ENCODE measurements at regions not wholly inside any gene's neighbourhood (a gene's known extent, or its start where the extent isn't known, plus 50 kb on each side); places are given as distances from the start of the nearest gene placed in this dataset.

GRCh38 chr15:81863162-81863561, 182.7 kb downstream of the MEX3B start:
- no peak for DNase-seq
- H3K4me1 Mint-ChIP-seq, result peaks cover 26 to 37% (median 34%) of the 10 kb centered on the region in 3 donors
- no peaks in the 10 kb centered on the region for H3K9me3 Mint-ChIP-seq
- peaks cover 0 to 5% (median 4%) of the 10 kb centered on the region in 3 donors for H3K27me3 Mint-ChIP-seq
- H3K4me3 Mint-ChIP-seq, result no peak overlapping the region
- ATAC-seq (ENCODE audit: low read depth in 2 of 2), result no peak
- no peak overlapping the region for H3K27ac Mint-ChIP-seq
- peaks cover 0 to 3% of the 10 kb centered on the region in 2 donors for H3K36me3 Mint-ChIP-seq

- peaks cover 4 to 10% (median 10%) of the 10 kb centered on the region in 3 donors for H3K4me1 Mint-ChIP-seq
- H3K36me3 Mint-ChIP-seq, result peaks cover 0 to 3% of the 10 kb centered on the region in 2 donors
- H3K27ac Mint-ChIP-seq, result peak overlapping the region in 1 of 6 donors; percentile 68
- no peak for ATAC-seq (ENCODE audit: low read depth in 2 of 2)
- H3K4me3 Mint-ChIP-seq, result peak overlapping the region in 1 of 8 donors; percentile 59
- H3K27me3 Mint-ChIP-seq, result peaks cover 0 to 13% (median 10%) of the 10 kb centered on the region in 3 donors
- no peak for DNase-seq
- no peaks in the 10 kb centered on the region for H3K9me3 Mint-ChIP-seq
Measured at GRCh38 chr15:81859737-81860516, 185.9 kb downstream of the MEX3B start.

GRCh38 chr15:81858586-81858985, 187.2 kb downstream of the MEX3B start:
- Mint-ChIP-seq H3K27ac (no peak overlapping the region), H3K4me3 (no peak overlapping the region), H3K36me3 (peaks cover 0 to 3% of the 10 kb centered on the region in 2 donors), H3K27me3 (peaks cover 0 to 13% (median 10%) of the 10 kb centered on the region in 3 donors), H3K4me1 (peaks cover 4 to 5% (median 4%) of the 10 kb centered on the region in 3 donors), H3K9me3 (no peaks in the 10 kb centered on the region)
- ATAC-seq (ENCODE audit: low read depth in 2 of 2) (no peak), DNase-seq (no peak)

- H3K36me3 Mint-ChIP-seq, result peaks cover 0 to 3% of the 10 kb centered on the region in 2 donors
- DNase-seq, result no peak
- no peak overlapping the region for H3K4me3 Mint-ChIP-seq
- H3K27me3 Mint-ChIP-seq, result peaks cover 0 to 14% (median 11%) of the 10 kb centered on the region in 3 donors
- H3K9me3 Mint-ChIP-seq, result no peaks in the 10 kb centered on the region
- ATAC-seq (ENCODE audit: low read depth in 2 of 2), result no peak
- H3K4me1 Mint-ChIP-seq, result peaks cover 4 to 5% (median 4%) of the 10 kb centered on the region in 3 donors
- no peak overlapping the region for H3K27ac Mint-ChIP-seq
Measured at GRCh38 chr15:81858136-81858535, 187.7 kb downstream of the MEX3B start.

- Mint-ChIP-seq H3K4me1 (peaks cover 4 to 5% (median 5%) of the 10 kb centered on the region in 3 donors), H3K27ac (no peak overlapping the region), H3K9me3 (no peaks in the 10 kb centered on the region), H3K27me3 (peaks cover 3 to 25% (median 17%) of the 10 kb centered on the region in 3 donors), H3K36me3 (peaks cover 0 to 3% of the 10 kb centered on the region in 2 donors), H3K4me3 (no peak overlapping the region)
- ATAC-seq (ENCODE audit: low read depth in 2 of 2) (no peak), DNase-seq (no peak)
Measured at GRCh38 chr15:81856634-81857026, 189.2 kb downstream of the MEX3B start.

GRCh38 chr15:81856001-81856633, 189.7 kb downstream of the MEX3B start:
- DNase-seq (no peak), ATAC-seq (ENCODE audit: low read depth in 2 of 2) (no peak)
- H3K36me3 Mint-ChIP-seq, result peaks cover 0 to 3% of the 10 kb centered on the region in 2 donors
- peaks cover 4 to 7% (median 5%) of the 10 kb centered on the region in 3 donors for H3K4me1 Mint-ChIP-seq
- H3K9me3 Mint-ChIP-seq, result no peaks in the 10 kb centered on the region
- H3K4me3 Mint-ChIP-seq, result no peak overlapping the region
- no peak overlapping the region for H3K27ac Mint-ChIP-seq
- H3K27me3 Mint-ChIP-seq, result peaks cover 7 to 29% (median 21%) of the 10 kb centered on the region in 3 donors

- no peak for DNase-seq
- H3K27ac Mint-ChIP-seq, result peak overlapping the region in 1 of 6 donors; percentile 2
Measured at GRCh38 chr15:81853150-81853748, 192.6 kb downstream of the MEX3B start.

GRCh38 chr15:81852411-81853149, 193.2 kb downstream of the MEX3B start:
- no peak for DNase-seq
- no peak for ATAC-seq (ENCODE audit: low read depth in 2 of 2)
- no peaks in the 10 kb centered on the region for H3K36me3 Mint-ChIP-seq
- no peak overlapping the region for H3K4me3 Mint-ChIP-seq
- no peaks in the 10 kb centered on the region for H3K9me3 Mint-ChIP-seq
- peaks cover 0 to 3% (median 0%) of the 10 kb centered on the region in 3 donors for H3K4me1 Mint-ChIP-seq
- no peak overlapping the region for H3K27ac Mint-ChIP-seq
- peaks cover 17 to 39% (median 22%) of the 10 kb centered on the region in 3 donors for H3K27me3 Mint-ChIP-seq

More at GRCh38 chr15:81853150-81853748, 192.6 kb downstream of the MEX3B start:
- Mint-ChIP-seq H3K4me3 (no peak overlapping the region), H3K9me3 (no peaks in the 10 kb centered on the region), H3K36me3 (no peaks in the 10 kb centered on the region), H3K27me3 (peaks cover 17 to 37% (median 22%) of the 10 kb centered on the region in 3 donors), H3K4me1 (peaks cover 0 to 3% (median 0%) of the 10 kb centered on the region in 3 donors)
- ATAC-seq (ENCODE audit: low read depth in 2 of 2), result no peak

- no peak overlapping the region for H3K4me3 Mint-ChIP-seq
- DNase-seq, result no peak
- no peak overlapping the region for H3K27ac Mint-ChIP-seq
- H3K4me1 Mint-ChIP-seq, result peaks cover 0 to 3% (median 0%) of the 10 kb centered on the region in 3 donors
- no peaks in the 10 kb centered on the region for H3K9me3 Mint-ChIP-seq
- peaks cover 17 to 40% (median 22%) of the 10 kb centered on the region in 3 donors for H3K27me3 Mint-ChIP-seq
- no peaks in the 10 kb centered on the region for H3K36me3 Mint-ChIP-seq
- no peak for ATAC-seq (ENCODE audit: low read depth in 2 of 2)
Measured at GRCh38 chr15:81851757-81852156, 194.1 kb downstream of the MEX3B start.

GRCh38 chr15:81851325-81851724, 194.5 kb downstream of the MEX3B start:
- Mint-ChIP-seq H3K27me3 (peaks cover 19 to 40% (median 22%) of the 10 kb centered on the region in 3 donors), H3K9me3 (no peaks in the 10 kb centered on the region), H3K4me3 (no peak overlapping the region), H3K4me1 (peaks cover 0 to 3% (median 0%) of the 10 kb centered on the region in 3 donors), H3K27ac (no peak overlapping the region), H3K36me3 (no peaks in the 10 kb centered on the region)
- DNase-seq (no peak), ATAC-seq (ENCODE audit: low read depth in 2 of 2) (no peak)

- peaks cover 0 to 7% (median 4%) of the 10 kb centered on the region in 3 donors for H3K4me1 Mint-ChIP-seq
- peak overlapping the region in 1 of 6 donors; percentile 35 for H3K27ac Mint-ChIP-seq
- H3K9me3 Mint-ChIP-seq, result no peaks in the 10 kb centered on the region
- DNase-seq (no peak), ATAC-seq (ENCODE audit: low read depth in 2 of 2) (no peak)
- no peaks in the 10 kb centered on the region for H3K36me3 Mint-ChIP-seq
- H3K4me3 Mint-ChIP-seq, result no peak overlapping the region
- peaks cover 16 to 34% (median 27%) of the 10 kb centered on the region in 3 donors for H3K27me3 Mint-ChIP-seq
Measured at GRCh38 chr15:81849289-81849688, 196.5 kb downstream of the MEX3B start.

GRCh38 chr15:81848701-81849100, 197.1 kb downstream of the MEX3B start:
- DNase-seq (no peak), ATAC-seq (ENCODE audit: low read depth in 2 of 2) (no peak)
- Mint-ChIP-seq H3K4me3 (no peak overlapping the region), H3K4me1 (peaks cover 2 to 7% (median 4%) of the 10 kb centered on the region in 3 donors), H3K9me3 (no peaks in the 10 kb centered on the region), H3K27ac (no peak overlapping the region), H3K27me3 (peaks cover 16 to 34% (median 27%) of the 10 kb centered on the region in 3 donors), H3K36me3 (no peaks in the 10 kb centered on the region)

Measured in naive B cell (primary cell).